ENCODE measurements at regions not wholly inside any gene's neighbourhood (a gene's known extent, or its start where the extent isn't known, plus 50 kb on each side); places are given as distances from the start of the nearest gene placed in this dataset.

- H3K36me3 Mint-ChIP-seq (ENCODE audit: low read depth): no peaks in the 10 kb centered on the region
- POLR2A ChIA-PET: no interaction called here
- H3K4me1 Mint-ChIP-seq: peaks cover 10% of the 10 kb centered on the region
- H3K27ac Mint-ChIP-seq: no peak overlapping the region
- CTCF ChIA-PET: no interaction called here
- peaks cover 2% of the 10 kb centered on the region for H3K27me3 Mint-ChIP-seq
- DNase-seq: no peak
- no peaks in the 10 kb centered on the region for H3K9me3 Mint-ChIP-seq
- no peak overlapping the region for H3K4me3 Mint-ChIP-seq
Observed at GRCh38 chr12:91379051-91379775, 196.6 kb upstream of the DCN start.

- Mint-ChIP-seq H3K4me1 (peaks cover 10% of the 10 kb centered on the region), H3K27me3 (peaks cover 2% of the 10 kb centered on the region), H3K27ac (no peak overlapping the region), H3K9me3 (no peaks in the 10 kb centered on the region), H3K36me3 (ENCODE audit: low read depth) (no peaks in the 10 kb centered on the region), H3K4me3 (no peak overlapping the region)
- no peak for DNase-seq
- ChIA-PET POLR2A (no interaction called here), CTCF (no interaction called here)
Observed at GRCh38 chr12:91377436-91377835, 194.8 kb upstream of the DCN start.

GRCh38 chr12:91373086-91373485, 190.5 kb upstream of the DCN start:
- Mint-ChIP-seq H3K36me3 (ENCODE audit: low read depth) (no peaks in the 10 kb centered on the region), H3K27ac (no peak overlapping the region), H3K4me1 (no peaks in the 10 kb centered on the region), H3K4me3 (no peak overlapping the region), H3K27me3 (no peaks in the 10 kb centered on the region), H3K9me3 (no peaks in the 10 kb centered on the region)
- DNase-seq: no peak
- ChIA-PET POLR2A (no interaction called here), CTCF (interaction anchor here (1.0 to 2.8 kb wide), 2 partner anchors 9 to 1199 kb away, joined by 3 to 16 read pairs; no protein-coding TSS in a partner anchor)

- H3K4me3 Mint-ChIP-seq: no peak overlapping the region
- no peaks in the 10 kb centered on the region for H3K36me3 Mint-ChIP-seq (ENCODE audit: low read depth)
- H3K27me3 Mint-ChIP-seq: no peaks in the 10 kb centered on the region
- no peaks in the 10 kb centered on the region for H3K4me1 Mint-ChIP-seq
- ChIA-PET POLR2A (interaction anchor here (0.8 kb wide), 1 partner anchor 1559 kb away, joined by 3 read pairs; no protein-coding TSS in a partner anchor), CTCF (interaction anchor here (0.9 to 1.2 kb wide), 2 partner anchors 11 to 12 kb away, joined by 4 read pairs; no protein-coding TSS in a partner anchor)
- no peak for DNase-seq
- H3K9me3 Mint-ChIP-seq: no peaks in the 10 kb centered on the region
- H3K27ac Mint-ChIP-seq: no peak overlapping the region
Observed at GRCh38 chr12:91370086-91370868, 187.7 kb upstream of the DCN start.

GRCh38 chr12:91368613-91369012, 186.0 kb upstream of the DCN start:
- Mint-ChIP-seq H3K9me3 (no peaks in the 10 kb centered on the region), H3K27me3 (no peaks in the 10 kb centered on the region), H3K36me3 (ENCODE audit: low read depth) (no peaks in the 10 kb centered on the region), H3K4me1 (no peaks in the 10 kb centered on the region), H3K27ac (no peak overlapping the region), H3K4me3 (no peak overlapping the region)
- POLR2A ChIA-PET: no interaction called here
- no peak for DNase-seq
- CTCF ChIA-PET: no interaction called here

GRCh38 chr12:91367234-91367849, 184.7 kb upstream of the DCN start:
- no peak for DNase-seq
- Mint-ChIP-seq H3K9me3 (no peaks in the 10 kb centered on the region), H3K4me1 (no peaks in the 10 kb centered on the region), H3K4me3 (no peak overlapping the region), H3K27ac (no peak overlapping the region), H3K36me3 (ENCODE audit: low read depth) (no peaks in the 10 kb centered on the region), H3K27me3 (no peaks in the 10 kb centered on the region)
- ChIA-PET POLR2A (no interaction called here), CTCF (no interaction called here)

GRCh38 chr12:91364471-91365184, 182.0 kb upstream of the DCN start:
- DNase-seq: no peak
- ChIA-PET CTCF (interaction anchor here (2.3 kb wide), 1 partner anchor 17 kb away, joined by 11 read pairs; no protein-coding TSS in a partner anchor), POLR2A (no interaction called here)
- Mint-ChIP-seq H3K9me3 (no peaks in the 10 kb centered on the region), H3K27ac (no peak overlapping the region), H3K27me3 (no peaks in the 10 kb centered on the region), H3K36me3 (ENCODE audit: low read depth) (no peaks in the 10 kb centered on the region), H3K4me3 (no peak overlapping the region), H3K4me1 (no peaks in the 10 kb centered on the region)

DNA sequence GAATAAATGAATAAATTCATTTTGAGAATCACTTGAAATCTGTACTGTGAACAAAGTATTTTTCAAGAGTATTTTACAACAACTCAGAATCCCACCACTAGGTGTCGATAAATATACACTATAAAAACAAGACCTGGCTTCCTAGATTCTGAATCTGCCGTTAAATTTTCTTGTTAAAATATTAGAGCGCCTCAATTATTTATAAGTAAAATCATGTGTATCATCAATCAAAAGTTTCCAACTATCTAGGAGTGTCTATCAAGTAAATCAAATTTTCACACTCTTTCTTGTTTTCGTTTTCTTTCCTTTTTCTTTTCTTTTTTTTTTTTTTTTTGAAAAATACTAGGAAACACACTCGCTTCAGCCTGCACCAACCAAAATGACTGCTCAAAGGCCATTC, 179.2 kb upstream of the DCN start:
- ChIA-PET CTCF (interaction anchor here (0.7 to 1.5 kb wide), 4 partner anchors 11 to 727 kb away, joined by 3 read pairs; no protein-coding TSS in a partner anchor), POLR2A (no interaction called here)
- Mint-ChIP-seq H3K36me3 (ENCODE audit: low read depth) (no peaks in the 10 kb centered on the region), H3K4me1 (no peaks in the 10 kb centered on the region), H3K27ac (no peak overlapping the region), H3K4me3 (no peak overlapping the region), H3K27me3 (no peaks in the 10 kb centered on the region), H3K9me3 (no peaks in the 10 kb centered on the region)
- DNase-seq: no peak

GRCh38 chr12:91357381-91357780, 174.8 kb upstream of the DCN start:
- ChIA-PET POLR2A (no interaction called here), CTCF (no interaction called here)
- H3K27me3 Mint-ChIP-seq: peaks cover 3% of the 10 kb centered on the region
- H3K4me1 Mint-ChIP-seq: no peaks in the 10 kb centered on the region
- H3K36me3 Mint-ChIP-seq (ENCODE audit: low read depth): no peaks in the 10 kb centered on the region
- H3K27ac Mint-ChIP-seq: no peak overlapping the region
- H3K4me3 Mint-ChIP-seq: no peak overlapping the region
- no peak for DNase-seq
- H3K9me3 Mint-ChIP-seq: no peaks in the 10 kb centered on the region

DNA sequence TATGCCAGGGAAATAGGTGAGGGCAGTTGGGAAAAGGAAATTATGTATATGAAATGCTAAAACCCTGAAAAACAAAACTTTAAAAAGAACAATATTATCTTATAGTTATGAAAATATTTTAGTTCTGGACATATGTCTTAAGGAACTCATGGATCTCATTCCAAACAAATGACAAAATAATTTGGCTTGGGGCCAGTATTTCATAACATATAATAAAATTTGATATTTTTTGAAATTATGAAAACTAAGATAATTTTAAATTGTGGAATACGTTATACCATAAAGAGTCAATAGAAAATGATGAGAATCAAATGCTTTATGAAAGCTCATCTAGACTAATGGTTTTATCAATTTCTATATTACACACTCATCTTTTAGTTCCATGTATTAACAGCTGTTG, 173.8 kb upstream of the DCN start:
- peaks cover 5% of the 10 kb centered on the region for H3K27me3 Mint-ChIP-seq
- DNase-seq: no peak
- ChIA-PET POLR2A (no interaction called here), CTCF (no interaction called here)
- no peaks in the 10 kb centered on the region for H3K36me3 Mint-ChIP-seq (ENCODE audit: low read depth)
- no peaks in the 10 kb centered on the region for H3K4me1 Mint-ChIP-seq
- no peak overlapping the region for H3K27ac Mint-ChIP-seq
- no peaks in the 10 kb centered on the region for H3K9me3 Mint-ChIP-seq
- H3K4me3 Mint-ChIP-seq: no peak overlapping the region

- peak; percentile 42 for DNase-seq
- Mint-ChIP-seq H3K4me3 (no peak overlapping the region), H3K9me3 (no peaks in the 10 kb centered on the region), H3K36me3 (ENCODE audit: low read depth) (no peaks in the 10 kb centered on the region), H3K4me1 (no peaks in the 10 kb centered on the region), H3K27ac (no peak overlapping the region), H3K27me3 (peaks cover 7% of the 10 kb centered on the region)
- CTCF ChIA-PET: interaction anchor here (0.5 to 1.0 kb wide), 2 partner anchors 1052 to 1080 kb away, joined by 3 to 5 read pairs; no protein-coding TSS in a partner anchor
- POLR2A ChIA-PET: no interaction called here
Observed at GRCh38 chr12:91355150-91356006, 172.8 kb upstream of the DCN start.

DNA sequence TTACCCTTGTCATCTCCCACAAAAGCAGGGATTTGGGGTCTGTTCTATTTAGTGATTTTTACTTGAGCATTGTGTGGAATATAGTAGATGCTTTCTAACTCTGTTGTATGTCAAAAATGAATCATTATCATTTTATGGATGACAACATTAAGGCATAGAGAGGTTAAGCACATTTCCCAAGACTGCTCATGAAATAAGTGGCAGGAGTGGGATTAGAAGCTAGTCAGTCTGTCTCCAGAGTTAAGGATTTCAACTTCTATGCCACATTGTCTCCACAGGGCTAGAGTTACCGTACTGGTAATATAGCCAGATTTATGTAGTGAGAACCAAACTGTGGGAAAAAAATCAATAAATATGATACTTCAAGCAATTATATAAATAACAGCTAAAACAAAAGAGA, 170.6 kb upstream of the DCN start:
- Mint-ChIP-seq H3K27me3 (peaks cover 7% of the 10 kb centered on the region), H3K4me1 (no peaks in the 10 kb centered on the region), H3K4me3 (no peak overlapping the region), H3K36me3 (ENCODE audit: low read depth) (no peaks in the 10 kb centered on the region), H3K9me3 (no peaks in the 10 kb centered on the region), H3K27ac (no peak overlapping the region)
- DNase-seq: no peak
- POLR2A ChIA-PET: no interaction called here
- CTCF ChIA-PET: no interaction called here
